ENCODE measurements at regions not wholly inside any gene's neighbourhood (a gene's known extent, or its start where the extent isn't known, plus 50 kb on each side); places are given as distances from the start of the nearest gene placed in this dataset.

GRCh38 chr13:109439813-109440212 is 346.6 kb downstream of the IRS2 start:
- Histone ChIP-seq H2AFZ (ENCODE audit: insufficient read depth, low read length, poor library complexity) (no peak overlapping the region), H3K4ac (ENCODE audit: low read depth, low read length) (no peak overlapping the region), H3K27me3 (ENCODE audit: insufficient read depth, low read length) (no peaks in the 10 kb centered on the region), H3K18ac (ENCODE audit: low read length) (no peak overlapping the region), H3K4me2 (ENCODE audit: low read length) (no peak overlapping the region), H2BK120ac (ENCODE audit: insufficient read depth, low read length, poor library complexity) (no peak overlapping the region), H3K4me3 (ENCODE audit: low read depth, low read length) (no peak overlapping the region), H2BK5ac (ENCODE audit: low read depth, low read length, poor library complexity) (no peak overlapping the region), H3K23ac (ENCODE audit: low read length) (no peak overlapping the region), H2BK12ac (ENCODE audit: low read length) (no peak overlapping the region), H3K9ac (ENCODE audit: low read length) (no peak overlapping the region), H3K14ac (ENCODE audit: low read length) (no peak overlapping the region), H3K79me1 (ENCODE audit: low read length) (no peaks in the 10 kb centered on the region), H3K4me1 (ENCODE audit: control insufficient read depth in 1 of 2, insufficient read depth in 2 of 2, low read length in 2 of 2) (no peaks in the 10 kb centered on the region), H3K27ac (ENCODE audit: low read depth, low read length) (no peak overlapping the region), H4K12ac (ENCODE audit: low read depth, low read length) (no peak overlapping the region), H4K91ac (ENCODE audit: low read depth, low read length) (no peak overlapping the region), H3K9me3 (ENCODE audit: insufficient read depth, low read depth, low read length) (no peaks in the 10 kb centered on the region), H3K79me2 (ENCODE audit: control insufficient read depth, insufficient read depth, low read length, poor library complexity) (no peaks in the 10 kb centered on the region), H3K36me3 (ENCODE audit: control insufficient read depth in 1 of 2, insufficient read depth in 2 of 2, low read length in 2 of 2) (no peaks in the 10 kb centered on the region), H4K8ac (ENCODE audit: low read depth, low read length) (no peak overlapping the region), H2AK5ac (ENCODE audit: low read length) (no peak overlapping the region)
- no peak for DNase-seq
- WGBS (ENCODE audit: extremely low coverage, insufficient coverage, insufficient read length): no CpG with 5 or more reads among the region's 6 CpGs

GRCh38 chr13:109436841-109437240 is 349.5 kb downstream of the IRS2 start:
- Histone ChIP-seq H2BK5ac (ENCODE audit: low read depth, low read length, poor library complexity) (no peak overlapping the region), H3K4me1 (ENCODE audit: control insufficient read depth in 1 of 2, insufficient read depth in 2 of 2, low read length in 2 of 2) (no peaks in the 10 kb centered on the region), H3K14ac (ENCODE audit: low read length) (no peak overlapping the region), H3K9ac (ENCODE audit: low read length) (no peak overlapping the region), H3K4ac (ENCODE audit: low read depth, low read length) (no peak overlapping the region), H4K12ac (ENCODE audit: low read depth, low read length) (no peak overlapping the region), H3K4me2 (ENCODE audit: low read length) (no peak overlapping the region), H2AFZ (ENCODE audit: insufficient read depth, low read length, poor library complexity) (no peak overlapping the region), H3K27me3 (ENCODE audit: insufficient read depth, low read length) (no peaks in the 10 kb centered on the region), H2BK12ac (ENCODE audit: low read length) (no peak overlapping the region), H3K4me3 (ENCODE audit: low read depth, low read length) (no peak overlapping the region), H3K9me3 (ENCODE audit: insufficient read depth, low read depth, low read length) (peaks cover 7% of the 10 kb centered on the region), H2AK5ac (ENCODE audit: low read length) (no peak overlapping the region), H3K79me2 (ENCODE audit: control insufficient read depth, insufficient read depth, low read length, poor library complexity) (no peaks in the 10 kb centered on the region), H4K8ac (ENCODE audit: low read depth, low read length) (no peak overlapping the region), H4K91ac (ENCODE audit: low read depth, low read length) (no peak overlapping the region), H3K27ac (ENCODE audit: low read depth, low read length) (no peak overlapping the region), H2BK120ac (ENCODE audit: insufficient read depth, low read length, poor library complexity) (no peak overlapping the region), H3K79me1 (ENCODE audit: low read length) (no peaks in the 10 kb centered on the region), H3K18ac (ENCODE audit: low read length) (no peak overlapping the region), H3K36me3 (ENCODE audit: control insufficient read depth in 1 of 2, insufficient read depth in 2 of 2, low read length in 2 of 2) (no peaks in the 10 kb centered on the region), H3K23ac (ENCODE audit: low read length) (no peak overlapping the region)
- WGBS (ENCODE audit: extremely low coverage, insufficient coverage, insufficient read length): no CpG with 5 or more reads among the region's 2 CpGs
- DNase-seq: no peak

GRCh38 chr13:109436055-109436622 is 350.2 kb downstream of the IRS2 start:
- Histone ChIP-seq H3K23ac (ENCODE audit: low read length) (no peak overlapping the region), H3K27ac (ENCODE audit: low read depth, low read length) (no peak overlapping the region), H3K9ac (ENCODE audit: low read length) (no peak overlapping the region), H3K4me3 (ENCODE audit: low read depth, low read length) (no peak overlapping the region), H4K8ac (ENCODE audit: low read depth, low read length) (no peak overlapping the region), H4K91ac (ENCODE audit: low read depth, low read length) (no peak overlapping the region), H3K14ac (ENCODE audit: low read length) (no peak overlapping the region), H3K4ac (ENCODE audit: low read depth, low read length) (no peak overlapping the region), H3K79me1 (ENCODE audit: low read length) (no peaks in the 10 kb centered on the region), H2BK5ac (ENCODE audit: low read depth, low read length, poor library complexity) (no peak overlapping the region), H2AK5ac (ENCODE audit: low read length) (no peak overlapping the region), H2AFZ (ENCODE audit: insufficient read depth, low read length, poor library complexity) (no peak overlapping the region), H2BK12ac (ENCODE audit: low read length) (no peak overlapping the region), H3K4me2 (ENCODE audit: low read length) (no peak overlapping the region), H2BK120ac (ENCODE audit: insufficient read depth, low read length, poor library complexity) (no peak overlapping the region), H3K9me3 (ENCODE audit: insufficient read depth, low read depth, low read length) (peaks cover 7% of the 10 kb centered on the region), H3K4me1 (ENCODE audit: control insufficient read depth in 1 of 2, insufficient read depth in 2 of 2, low read length in 2 of 2) (no peaks in the 10 kb centered on the region), H4K12ac (ENCODE audit: low read depth, low read length) (no peak overlapping the region), H3K18ac (ENCODE audit: low read length) (no peak overlapping the region), H3K27me3 (ENCODE audit: insufficient read depth, low read length) (no peaks in the 10 kb centered on the region), H3K79me2 (ENCODE audit: control insufficient read depth, insufficient read depth, low read length, poor library complexity) (no peaks in the 10 kb centered on the region), H3K36me3 (ENCODE audit: control insufficient read depth in 1 of 2, insufficient read depth in 2 of 2, low read length in 2 of 2) (no peaks in the 10 kb centered on the region)
- DNase-seq: no peak
- no CpG with 5 or more reads among the region's 7 CpGs for WGBS (ENCODE audit: extremely low coverage, insufficient coverage, insufficient read length)

GRCh38 chr13:109431217-109431616 is 355.2 kb downstream of the IRS2 start:
- Histone ChIP-seq H3K27me3 (ENCODE audit: insufficient read depth, low read length) (no peaks in the 10 kb centered on the region), H3K4me1 (ENCODE audit: control insufficient read depth in 1 of 2, insufficient read depth in 2 of 2, low read length in 2 of 2) (no peaks in the 10 kb centered on the region), H2BK120ac (ENCODE audit: insufficient read depth, low read length, poor library complexity) (no peak overlapping the region), H2BK5ac (ENCODE audit: low read depth, low read length, poor library complexity) (no peak overlapping the region), H3K79me2 (ENCODE audit: control insufficient read depth, insufficient read depth, low read length, poor library complexity) (no peaks in the 10 kb centered on the region), H3K36me3 (ENCODE audit: control insufficient read depth in 1 of 2, insufficient read depth in 2 of 2, low read length in 2 of 2) (no peaks in the 10 kb centered on the region), H3K9me3 (ENCODE audit: insufficient read depth, low read depth, low read length) (peaks cover 9% of the 10 kb centered on the region), H2AFZ (ENCODE audit: insufficient read depth, low read length, poor library complexity) (no peak overlapping the region), H3K79me1 (ENCODE audit: low read length) (no peaks in the 10 kb centered on the region), H3K18ac (ENCODE audit: low read length) (no peak overlapping the region), H2AK5ac (ENCODE audit: low read length) (no peak overlapping the region), H2BK12ac (ENCODE audit: low read length) (no peak overlapping the region), H4K8ac (ENCODE audit: low read depth, low read length) (no peak overlapping the region), H3K27ac (ENCODE audit: low read depth, low read length) (no peak overlapping the region), H3K14ac (ENCODE audit: low read length) (no peak overlapping the region), H3K4me3 (ENCODE audit: low read depth, low read length) (no peak overlapping the region), H3K4me2 (ENCODE audit: low read length) (no peak overlapping the region), H3K9ac (ENCODE audit: low read length) (no peak overlapping the region), H4K91ac (ENCODE audit: low read depth, low read length) (no peak overlapping the region), H3K23ac (ENCODE audit: low read length) (no peak overlapping the region), H3K4ac (ENCODE audit: low read depth, low read length) (no peak overlapping the region), H4K12ac (ENCODE audit: low read depth, low read length) (no peak overlapping the region)
- DNase-seq: no peak
- no CpG with 5 or more reads among the region's 2 CpGs for WGBS (ENCODE audit: extremely low coverage, insufficient coverage, insufficient read length)

All from trophoblast cell (in vitro differentiated cells and primary cell).